WTC11 (cell line): ENCODE measurements at regions not wholly inside any gene's neighbourhood (a gene's known extent, or its start where the extent isn't known, plus 50 kb on each side); places are given as distances from the start of the nearest gene placed in this dataset.

Source experiments
- CREM ChIP-seq: sonication (generic); formaldehyde crosslinking; IDR thresholded peaks from 2 replicates; pipeline ENCODE4 v1.8.1; 2022; ENCODE audit warnings: mild to moderate bottlenecking, missing genetic modification reagents, moderate library complexity
- CTCF ChIP-seq: fragments of 200-600 bp; IDR thresholded peaks from 2 replicates; pipeline ENCODE4 v1.8.0; 2022; ENCODE audit warnings: antibody characterized with exemption
- FOXK1 ChIP-seq: sonication (generic); formaldehyde crosslinking; IDR thresholded peaks from 2 replicates; pipeline ENCODE4 v1.8.0; 2022; ENCODE audit warnings: mild to moderate bottlenecking, moderate library complexity, missing genetic modification reagents
- FOXP1 ChIP-seq: sonication (generic); formaldehyde crosslinking; IDR thresholded peaks from 2 replicates; pipeline ENCODE4 v1.8.0; 2022; ENCODE audit warnings: missing genetic modification reagents, mild to moderate bottlenecking, moderate library complexity, borderline replicate concordance
- GABPB1 ChIP-seq: sonication (generic); formaldehyde crosslinking; IDR thresholded peaks from 2 replicates; pipeline ENCODE4 v1.8.1; 2023; ENCODE audit warnings: mild to moderate bottlenecking, missing genetic modification reagents
- MAX ChIP-seq: sonication (generic); formaldehyde crosslinking; IDR thresholded peaks from 2 replicates; pipeline ENCODE4 v1.8.0; 2022; ENCODE audit warnings: mild to moderate bottlenecking, missing genetic modification reagents
- NFYB ChIP-seq: sonication (generic); formaldehyde crosslinking; conservative IDR thresholded peaks from 2 replicates; pipeline ENCODE4 v1.8.0; 2022; ENCODE audit warnings: low read depth, missing genetic modification reagents
- NR3C1 ChIP-seq: sonication (generic); formaldehyde crosslinking; conservative IDR thresholded peaks from 2 replicates; pipeline ENCODE4 v1.8.1; 2023; ENCODE audit warnings: low read depth, mild to moderate bottlenecking, missing genetic modification reagents
- TEAD1 ChIP-seq: sonication (generic); formaldehyde crosslinking; IDR thresholded peaks from 2 replicates; pipeline ENCODE4 v1.8.0; 2022; ENCODE audit warnings: mild to moderate bottlenecking, missing genetic modification reagents
- USF2 ChIP-seq: sonication (generic); formaldehyde crosslinking; IDR thresholded peaks from 2 replicates; pipeline ENCODE4 v1.8.1; 2023; ENCODE audit warnings: mild to moderate bottlenecking, missing genetic modification reagents, moderate library complexity
- ZBTB21 ChIP-seq: sonication (generic); formaldehyde crosslinking; IDR thresholded peaks from 2 replicates; pipeline ENCODE4 v1.8.1; 2023; ENCODE audit warnings: mild to moderate bottlenecking, missing genetic modification reagents, borderline replicate concordance
- ZNF416 ChIP-seq: fragments of 250-450 bp; sonication (Bioruptor Pico); IDR thresholded peaks from 2 replicates; pipeline ENCODE4 v1.9.0; 2021; ENCODE audit warnings: mild to moderate bottlenecking, inconsistent platforms

GRCh38 chr3:181966393-181966792 is 254.7 kb downstream of the SOX2 start:
- TF ChIP-seq ZBTB21 (CRISPR knock-in tag) (no peak), FOXP1 (CRISPR knock-in tag) (no peak), CTCF (no peak), TEAD1 (CRISPR knock-in tag) (no peak), CREM (CRISPR knock-in tag) (no peak), GABPB1 (CRISPR knock-in tag) (no peak), NFYB (no peak), FOXK1 (CRISPR knock-in tag) (no peak), ZNF416 (no peak), MAX (CRISPR knock-in tag) (no peak), USF2 (CRISPR knock-in tag) (no peak), NR3C1 (no peak)
